DOHH2 (cell line): ENCODE measurements at regions not wholly inside any gene's neighbourhood (a gene's known extent, or its start where the extent isn't known, plus 50 kb on each side); places are given as distances from the start of the nearest gene placed in this dataset.

Source experiments
- H3F3A ChIP-seq: fragments of 200-600 bp; sonication (generic), shearing (Covaris generic); 2 replicates; pipeline ENCODE4 v1.6.0; 2016; ENCODE audit warnings: antibody characterized with exemption, mild to moderate bottlenecking; ENCODE audit not compliant: control insufficient read depth, insufficient read depth
- H3K27ac ChIP-seq: fragments of 200-600 bp; sonication (generic); 2 replicates; pipeline ENCODE4 v1.5.1; 2014; ENCODE audit warnings: low read depth, mild to moderate bottlenecking, low read length, moderate library complexity
- H3K27me3 ChIP-seq: fragments of 200-600 bp; sonication (generic); 2 replicates; pipeline ENCODE4 v1.6.1; 2014; ENCODE audit warnings: mild to moderate bottlenecking, low read length, mixed read lengths; ENCODE audit not compliant: control insufficient read depth
- H3K36me3 ChIP-seq: fragments of 200-600 bp; sonication (generic); 2 replicates; pipeline ENCODE4 v1.6.1; 2014; ENCODE audit warnings: mild to moderate bottlenecking, low read length, moderate library complexity, mixed read lengths; ENCODE audit not compliant: control insufficient read depth
- H3K4me1 ChIP-seq: fragments of 200-600 bp; sonication (generic); 2 replicates; pipeline ENCODE4 v1.6.1; 2014; ENCODE audit warnings: mild to moderate bottlenecking, low read length, mixed read lengths; ENCODE audit not compliant: control insufficient read depth
- H3K4me2 ChIP-seq: fragments of 200-600 bp; sonication (generic); 2 replicates; pipeline ENCODE4 v1.6.0; 2014; ENCODE audit warnings: mild to moderate bottlenecking, low read length, moderate library complexity
- H3K4me3 ChIP-seq: fragments of 200-600 bp; sonication (generic); 2 replicates; pipeline ENCODE4 v1.5.1; 2014; ENCODE audit warnings: mild to moderate bottlenecking, low read length, mixed read lengths
- H3K79me2 ChIP-seq: fragments of 200-600 bp; sonication (generic); 2 replicates; pipeline ENCODE4 v1.6.1; 2014; ENCODE audit warnings: mild to moderate bottlenecking, low read length, mixed read lengths; ENCODE audit not compliant: control insufficient read depth
- H3K9me2 ChIP-seq: fragments of 200-600 bp; sonication (generic); replicated peaks from 2 replicates; pipeline ENCODE4 v1.6.1; 2014; ENCODE audit warnings: mild to moderate bottlenecking, low read length, mixed read lengths; ENCODE audit not compliant: control insufficient read depth
- H3K9me3 ChIP-seq: fragments of 200-600 bp; sonication (generic); 2 replicates; pipeline ENCODE4 v1.6.1; 2014; ENCODE audit warnings: antibody characterized with exemption, low read length, mixed read lengths; ENCODE audit not compliant: control insufficient read depth, insufficient read depth
- H4K20me1 ChIP-seq: fragments of 200-600 bp; sonication (generic); 2 replicates; pipeline ENCODE4 v1.6.0; 2014; ENCODE audit warnings: low read depth, mild to moderate bottlenecking, antibody characterized with exemption, low read length, moderate library complexity; ENCODE audit not compliant: control insufficient read depth, insufficient read depth
- EZH2phosphoT487 ChIP-seq: fragments of 200-600 bp; sonication (generic); IDR thresholded peaks from 2 replicates; pipeline ENCODE4 v1.6.1; 2017; ENCODE audit warnings: borderline replicate concordance, mild to moderate bottlenecking, antibody characterized with exemption, low read length, moderate library complexity, mixed read lengths
- TF ChIP-seq, protein P1 (sequence below): fragments of 200-600 bp; sonication (generic); IDR thresholded peaks from one replicate; pipeline ENCODE4 v1.5.1; 2014; ENCODE audit warnings: antibody characterized with exemption, mild to moderate bottlenecking, low read depth, low read length; ENCODE audit not compliant: poor library complexity, severe bottlenecking

DNA sequence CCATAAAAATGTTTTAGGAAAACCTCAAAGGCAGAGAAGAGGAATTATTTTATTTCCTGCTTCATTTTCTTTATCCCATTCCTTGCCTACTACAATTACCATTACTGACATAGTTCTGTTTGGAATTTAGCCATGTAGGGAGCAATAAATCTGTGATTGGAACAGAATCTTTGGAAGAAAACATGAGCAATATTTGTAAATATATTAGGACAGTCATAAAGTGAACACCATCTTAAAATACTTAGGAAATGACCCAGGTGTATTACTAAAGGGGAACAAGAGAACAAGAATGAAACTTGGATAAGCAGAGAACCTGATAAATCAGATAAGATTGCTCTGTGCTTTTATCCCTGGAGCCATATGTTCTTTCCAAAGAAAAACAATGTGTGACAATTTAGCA lies 1326.0 kb upstream of the FLRT2 start:
- Histone ChIP-seq H3K36me3 (no peaks in the 10 kb centered on the region), H4K20me1 (no peaks in the 10 kb centered on the region), H3K4me2 (no peak overlapping the region), H3K4me3 (no peak overlapping the region), H3K4me1 (no peaks in the 10 kb centered on the region), H3K9me3 (no peaks in the 10 kb centered on the region; the same call in 1 of the 2 replicates), H3K9me2 (no peaks in the 10 kb centered on the region), H3F3A (no peaks in the 10 kb centered on the region), H3K27ac (no peak overlapping the region), H3K27me3 (no peaks in the 10 kb centered on the region), H3K79me2 (no peaks in the 10 kb centered on the region)
- TF ChIP-seq, protein P1, sequence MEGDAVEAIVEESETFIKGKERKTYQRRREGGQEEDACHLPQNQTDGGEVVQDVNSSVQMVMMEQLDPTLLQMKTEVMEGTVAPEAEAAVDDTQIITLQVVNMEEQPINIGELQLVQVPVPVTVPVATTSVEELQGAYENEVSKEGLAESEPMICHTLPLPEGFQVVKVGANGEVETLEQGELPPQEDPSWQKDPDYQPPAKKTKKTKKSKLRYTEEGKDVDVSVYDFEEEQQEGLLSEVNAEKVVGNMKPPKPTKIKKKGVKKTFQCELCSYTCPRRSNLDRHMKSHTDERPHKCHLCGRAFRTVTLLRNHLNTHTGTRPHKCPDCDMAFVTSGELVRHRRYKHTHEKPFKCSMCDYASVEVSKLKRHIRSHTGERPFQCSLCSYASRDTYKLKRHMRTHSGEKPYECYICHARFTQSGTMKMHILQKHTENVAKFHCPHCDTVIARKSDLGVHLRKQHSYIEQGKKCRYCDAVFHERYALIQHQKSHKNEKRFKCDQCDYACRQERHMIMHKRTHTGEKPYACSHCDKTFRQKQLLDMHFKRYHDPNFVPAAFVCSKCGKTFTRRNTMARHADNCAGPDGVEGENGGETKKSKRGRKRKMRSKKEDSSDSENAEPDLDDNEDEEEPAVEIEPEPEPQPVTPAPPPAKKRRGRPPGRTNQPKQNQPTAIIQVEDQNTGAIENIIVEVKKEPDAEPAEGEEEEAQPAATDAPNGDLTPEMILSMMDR: no peak
- no peak for TF ChIP-seq EZH2phosphoT487

DNA sequence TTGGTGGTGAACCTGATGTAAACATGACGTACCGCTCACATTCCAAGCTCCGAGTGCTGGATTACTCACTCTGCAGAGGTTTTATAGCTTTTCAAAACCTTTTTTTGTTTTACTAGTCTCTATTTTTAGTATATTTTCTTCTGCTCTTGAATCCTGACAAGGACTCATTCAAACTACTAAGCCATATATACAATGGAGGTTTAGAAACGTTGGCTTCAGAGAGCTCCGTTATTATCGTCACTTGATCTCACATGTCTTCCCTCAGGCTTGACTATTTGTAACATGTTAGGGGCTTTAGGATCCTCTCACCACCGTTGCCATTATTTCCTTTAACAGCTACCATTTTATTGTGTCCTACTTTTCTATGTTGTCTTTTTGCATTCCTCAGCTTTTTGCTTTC lies 1321.5 kb upstream of the FLRT2 start:
- Histone ChIP-seq H3K79me2 (no peaks in the 10 kb centered on the region), H3K4me3 (no peak overlapping the region), H3K4me1 (no peaks in the 10 kb centered on the region), H3K9me2 (no peaks in the 10 kb centered on the region), H3K27ac (no peak overlapping the region), H3K27me3 (no peaks in the 10 kb centered on the region), H3K9me3 (no peaks in the 10 kb centered on the region; the same call in 1 of the 2 replicates), H3F3A (no peaks in the 10 kb centered on the region), H3K36me3 (no peaks in the 10 kb centered on the region), H4K20me1 (no peaks in the 10 kb centered on the region), H3K4me2 (no peak overlapping the region)
- TF ChIP-seq EZH2phosphoT487: no peak
- TF ChIP-seq, protein P1: no peak

DNA sequence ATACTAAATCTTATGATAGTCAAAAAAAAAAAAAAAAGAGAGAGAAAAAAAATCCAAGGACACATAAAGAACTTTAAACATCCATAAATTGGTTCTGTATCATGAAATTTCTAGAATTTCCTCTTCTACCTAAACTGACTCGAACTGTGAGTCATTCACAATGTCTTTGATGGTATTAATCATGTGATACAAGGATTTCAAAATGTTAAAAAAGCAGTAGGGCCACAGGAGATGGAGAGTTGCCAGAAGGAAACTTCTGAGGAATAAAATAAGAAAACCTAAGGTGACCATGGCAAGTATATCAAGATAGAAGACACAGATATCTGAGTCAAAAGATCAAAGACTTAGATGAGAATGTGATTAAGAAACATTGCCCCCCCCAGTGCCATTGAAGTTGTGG lies 1320.9 kb upstream of the FLRT2 start:
- Histone ChIP-seq H3K4me3 (no peak overlapping the region), H3K36me3 (no peaks in the 10 kb centered on the region), H4K20me1 (no peaks in the 10 kb centered on the region), H3K4me2 (no peak overlapping the region), H3K4me1 (no peaks in the 10 kb centered on the region), H3K79me2 (no peaks in the 10 kb centered on the region), H3K9me2 (no peaks in the 10 kb centered on the region), H3F3A (no peaks in the 10 kb centered on the region), H3K27me3 (no peaks in the 10 kb centered on the region), H3K9me3 (no peaks in the 10 kb centered on the region; the same call in 1 of the 2 replicates), H3K27ac (no peak overlapping the region)
- no peak for TF ChIP-seq EZH2phosphoT487
- TF ChIP-seq, protein P1: no peak

DNA sequence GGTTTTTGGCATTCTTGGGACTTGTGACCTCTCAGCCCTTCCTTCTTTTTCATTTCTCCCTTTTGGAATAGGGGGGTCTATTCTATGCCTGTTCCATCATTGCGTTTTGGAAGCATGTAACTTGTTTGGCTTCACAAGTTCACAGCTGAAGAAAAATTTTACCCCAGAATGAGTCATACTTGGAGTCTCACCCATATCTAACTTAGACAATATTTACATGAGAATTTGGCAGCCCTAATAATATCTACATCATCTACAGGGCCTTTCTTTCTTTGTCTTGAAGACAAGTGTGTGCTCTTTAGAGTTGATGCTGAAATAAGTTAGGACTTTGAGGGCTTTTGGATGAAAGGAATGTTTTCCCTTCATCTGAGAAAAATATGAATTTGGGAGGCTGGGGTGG lies 1312.9 kb upstream of the FLRT2 start:
- Histone ChIP-seq H3K9me2 (no peaks in the 10 kb centered on the region), H4K20me1 (no peaks in the 10 kb centered on the region), H3K27me3 (no peaks in the 10 kb centered on the region), H3K27ac (no peak overlapping the region), H3K4me1 (no peaks in the 10 kb centered on the region), H3K36me3 (no peaks in the 10 kb centered on the region), H3K79me2 (no peaks in the 10 kb centered on the region), H3K4me3 (no peak overlapping the region), H3K9me3 (no peaks in the 10 kb centered on the region; the same call in 1 of the 2 replicates), H3K4me2 (no peak overlapping the region), H3F3A (no peaks in the 10 kb centered on the region)
- TF ChIP-seq, protein P1: no peak
- no peak for TF ChIP-seq EZH2phosphoT487
